HEK293T (cell line): ENCODE measurements at regions not wholly inside any gene's neighbourhood (a gene's known extent, or its start where the extent isn't known, plus 50 kb on each side); places are given as distances from the start of the nearest gene placed in this dataset.

Experiments used
- CTCF ChIA-PET: fragments of 350-600 bp; formaldehyde crosslinking; extraction: SDS; loops from one replicate; lab custom pipeline; 2021; ENCODE audit warnings: antibody characterized with exemption, inconsistent platforms; lab: Yijun Ruan, JAX
- POLR2A ChIA-PET: fragments of 350-600 bp; formaldehyde crosslinking; extraction: SDS; loops from one replicate; lab custom pipeline; 2020; ENCODE audit warnings: antibody characterized with exemption, inconsistent platforms; lab: Yijun Ruan, JAX
- DNase-seq: peaks from one replicate; pipeline ENCODE4 v3.0.0; 2012; ENCODE audit warnings: mixed read lengths; ENCODE audit errors: extremely low spot score
- ARNT ChIP-seq: fragments of 450-650 bp; IDR thresholded peaks from 2 replicates; pipeline ENCODE4 v1.6.1; 2017; ENCODE audit warnings: mild to moderate bottlenecking
- BHLHE40 ChIP-seq: fragments of 450-650 bp; IDR thresholded peaks from 2 replicates; pipeline ENCODE4 v1.6.1; 2016; ENCODE audit warnings: mild to moderate bottlenecking, moderate library complexity, borderline replicate concordance
- CTBP1 ChIP-seq: fragments of 450-650 bp; IDR thresholded peaks from 2 replicates; pipeline ENCODE4 v1.6.1; 2016; ENCODE audit warnings: borderline replicate concordance
- ELF4 ChIP-seq: fragments of 450-650 bp; IDR thresholded peaks from 2 replicates; pipeline ENCODE4 v1.6.1; 2017; ENCODE audit warnings: antibody characterized with exemption
- FOXA1 ChIP-seq: fragments of 450-650 bp; IDR thresholded peaks from 2 replicates; pipeline ENCODE4 v1.6.1; 2016; ENCODE audit warnings: mild to moderate bottlenecking
- FOXK2 ChIP-seq: fragments of 450-650 bp; IDR thresholded peaks from 2 replicates; pipeline ENCODE4 v1.6.1; 2016; ENCODE audit warnings: mild to moderate bottlenecking
- FOXM1 ChIP-seq: fragments of 450-650 bp; IDR thresholded peaks from 2 replicates; pipeline ENCODE4 v1.6.1; 2017; ENCODE audit warnings: mild to moderate bottlenecking, borderline replicate concordance
- HDGF ChIP-seq: fragments of 450-650 bp; IDR thresholded peaks from 2 replicates; pipeline ENCODE4 v1.6.1; 2017; ENCODE audit warnings: antibody characterized with exemption, borderline replicate concordance
- L3MBTL2 ChIP-seq: fragments of 450-650 bp; conservative IDR thresholded peaks from 2 replicates; pipeline ENCODE4 v1.6.1; 2016; ENCODE audit warnings: mild to moderate bottlenecking
- LEF1 ChIP-seq: fragments of 450-650 bp; IDR thresholded peaks from 2 replicates; pipeline ENCODE4 v1.6.1; 2017; ENCODE audit warnings: mild to moderate bottlenecking, borderline replicate concordance
- NFRKB ChIP-seq: fragments of 450-650 bp; IDR thresholded peaks from 2 replicates; pipeline ENCODE4 v1.6.1; 2016; ENCODE audit warnings: mild to moderate bottlenecking, moderate library complexity
- SP1 ChIP-seq: fragments of 450-650 bp; IDR thresholded peaks from 2 replicates; pipeline ENCODE4 v1.6.1; 2017
- SUZ12 ChIP-seq: fragments of 450-650 bp; IDR thresholded peaks from 2 replicates; pipeline ENCODE4 v1.6.1; 2016; ENCODE audit warnings: mild to moderate bottlenecking
- TARDBP ChIP-seq: fragments of 450-650 bp; IDR thresholded peaks from 2 replicates; pipeline ENCODE4 v1.6.1; 2016
- ZNF384 ChIP-seq: fragments of 450-650 bp; IDR thresholded peaks from 2 replicates; pipeline ENCODE4 v1.6.1; 2016
- TF ChIP-seq, protein P1 (sequence below): fragments of 450-650 bp; IDR thresholded peaks from 2 replicates; pipeline ENCODE4 v1.6.1; 2016

DNA sequence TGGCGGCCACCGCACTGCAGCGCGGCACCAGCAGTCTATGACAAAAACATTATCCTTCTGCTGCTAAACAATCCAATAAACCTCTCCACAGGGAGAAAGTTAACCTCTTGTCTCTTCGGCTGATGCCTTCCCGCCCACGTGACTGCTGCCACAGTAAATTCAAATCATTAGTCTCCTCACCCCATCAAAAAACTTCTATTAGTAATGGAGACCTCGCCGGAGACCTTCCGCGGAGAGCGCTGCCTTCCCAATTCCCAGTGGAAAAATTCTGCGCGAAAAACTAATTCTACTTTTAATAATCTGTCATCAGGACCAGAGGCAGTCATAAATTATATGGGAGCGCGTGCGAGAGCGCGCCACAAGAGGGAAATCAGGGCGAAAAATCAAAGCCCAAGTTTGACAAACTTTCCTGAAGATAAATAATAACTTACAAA lies 90.0 kb upstream of the PAX2 start:
- ChIA-PET CTCF (no interaction called here), POLR2A (no interaction called here)
- DNase-seq, result no peak
- no peak for TF ChIP-seq SP1
- peak; percentile 62; the same call in 1 of the 2 replicates for TF ChIP-seq L3MBTL2
- no peak for TF ChIP-seq ARNT
- TF ChIP-seq, protein P1, sequence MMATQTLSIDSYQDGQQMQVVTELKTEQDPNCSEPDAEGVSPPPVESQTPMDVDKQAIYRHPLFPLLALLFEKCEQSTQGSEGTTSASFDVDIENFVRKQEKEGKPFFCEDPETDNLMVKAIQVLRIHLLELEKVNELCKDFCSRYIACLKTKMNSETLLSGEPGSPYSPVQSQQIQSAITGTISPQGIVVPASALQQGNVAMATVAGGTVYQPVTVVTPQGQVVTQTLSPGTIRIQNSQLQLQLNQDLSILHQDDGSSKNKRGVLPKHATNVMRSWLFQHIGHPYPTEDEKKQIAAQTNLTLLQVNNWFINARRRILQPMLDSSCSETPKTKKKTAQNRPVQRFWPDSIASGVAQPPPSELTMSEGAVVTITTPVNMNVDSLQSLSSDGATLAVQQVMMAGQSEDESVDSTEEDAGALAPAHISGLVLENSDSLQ, result peak; percentile 88

DNA sequence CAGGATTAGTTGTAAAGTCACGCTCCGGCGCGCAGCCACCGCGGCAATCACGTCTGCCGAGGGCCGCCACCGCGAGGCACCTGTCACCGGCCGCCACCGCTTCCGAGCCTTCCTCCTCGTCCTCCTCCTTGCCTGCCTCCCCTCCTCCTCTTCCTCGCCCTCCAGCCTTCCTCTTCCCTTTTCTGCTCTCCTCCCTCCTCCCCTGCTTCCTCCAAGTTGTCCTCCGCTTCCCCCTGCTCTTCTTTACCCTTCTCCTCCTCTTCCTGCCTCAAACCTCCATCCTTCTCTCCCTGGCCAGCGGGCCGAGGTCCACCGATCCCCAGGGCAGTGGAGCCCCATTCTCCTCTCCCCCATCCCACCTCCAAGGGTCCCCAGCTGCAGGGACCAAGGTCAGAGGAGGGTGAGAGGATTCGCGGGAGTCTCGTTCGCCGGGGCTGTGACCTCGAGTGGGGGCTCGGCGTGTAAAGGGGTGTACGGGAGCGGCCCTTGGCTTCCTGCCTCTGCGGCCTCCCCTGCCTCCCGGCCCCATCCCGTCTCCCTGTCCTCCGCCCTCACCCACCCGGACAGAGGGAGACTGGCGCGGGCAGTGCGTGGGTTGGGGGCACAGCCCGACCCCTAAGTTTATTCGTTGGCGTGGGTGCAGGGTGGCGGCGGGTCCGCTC lies 89.5 kb upstream of the PAX2 start:
- no peak for DNase-seq

DNA sequence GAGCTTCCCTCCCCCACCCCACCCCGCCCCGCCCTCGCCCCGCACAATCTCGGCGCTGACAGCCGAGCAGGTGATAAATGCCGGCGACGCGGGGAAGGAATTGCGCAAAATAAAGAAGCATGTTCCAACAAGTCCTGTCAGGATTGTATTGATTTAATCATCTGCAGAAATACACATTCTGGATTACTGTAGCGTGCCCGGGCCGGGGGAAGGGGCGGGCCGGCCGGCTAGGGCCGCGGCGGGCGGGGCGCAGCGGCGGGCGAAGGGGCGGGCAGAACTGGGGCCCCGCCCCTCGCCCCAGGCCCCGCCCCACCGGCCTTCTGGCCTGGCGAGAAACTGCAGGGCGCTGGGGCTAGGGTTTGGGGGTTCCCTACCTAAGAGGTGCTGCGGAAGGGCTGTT lies 88.9 kb upstream of the PAX2 start:
- peak; percentile 89 for DNase-seq
- no peak for TF ChIP-seq ZNF384
- TF ChIP-seq SP1, result no peak
- TF ChIP-seq, protein P1, result peak; percentile 77
- POLR2A ChIA-PET, result no interaction called here
- CTCF ChIA-PET, result no interaction called here

More for the DNA sequence above, 89.5 kb upstream of the PAX2 start:
- ChIA-PET CTCF (no interaction called here), POLR2A (no interaction called here)
- TF ChIP-seq TARDBP (no peak), L3MBTL2 (0 out of 2 replicates have a peak, but pooled peaks have one; percentile 22), ZNF384 (no peak), LEF1 (no peak), ARNT (no peak), FOXM1 (no peak), ELF4 (no peak), CTBP1 (peak; percentile 63; the same call in 1 of the 2 replicates)
- TF ChIP-seq, protein P1, result peak; percentile 31

DNA sequence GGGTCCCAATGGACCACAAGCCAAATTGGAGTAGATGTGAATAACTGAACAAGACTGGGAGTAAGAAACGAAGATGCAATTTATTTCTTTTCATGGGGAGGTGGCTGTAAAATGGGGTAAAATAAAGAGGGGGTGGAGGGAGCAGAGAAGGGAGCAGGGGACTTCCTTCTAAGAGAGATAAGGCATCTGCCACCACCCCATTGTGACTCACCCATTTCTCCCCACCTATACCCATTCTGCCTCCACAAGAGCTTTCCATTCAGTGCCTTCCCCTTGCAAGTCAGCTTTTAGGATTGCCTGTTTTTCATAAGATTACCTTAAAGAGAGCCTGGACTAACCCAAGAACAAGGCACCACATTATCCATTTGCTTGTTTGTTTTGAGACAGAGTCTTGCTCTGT lies 87.1 kb upstream of the PAX2 start:
- TF ChIP-seq LEF1, result no peak
- no peak for TF ChIP-seq ELF4
- TF ChIP-seq BHLHE40, result no peak
- no peak for TF ChIP-seq CTBP1
- TF ChIP-seq NFRKB, result no peak
- no peak for TF ChIP-seq SUZ12
- TF ChIP-seq FOXA1, result no peak
- TF ChIP-seq ZNF384, result no peak
- TF ChIP-seq, protein P1, result no peak
- no peak for TF ChIP-seq HDGF
- TF ChIP-seq L3MBTL2, result no peak
- no peak for TF ChIP-seq ARNT
- TF ChIP-seq TARDBP, result no peak
- TF ChIP-seq FOXM1, result no peak
- TF ChIP-seq SP1, result no peak
- ChIA-PET CTCF (no interaction called here), POLR2A (no interaction called here)
- DNase-seq, result no peak

DNA sequence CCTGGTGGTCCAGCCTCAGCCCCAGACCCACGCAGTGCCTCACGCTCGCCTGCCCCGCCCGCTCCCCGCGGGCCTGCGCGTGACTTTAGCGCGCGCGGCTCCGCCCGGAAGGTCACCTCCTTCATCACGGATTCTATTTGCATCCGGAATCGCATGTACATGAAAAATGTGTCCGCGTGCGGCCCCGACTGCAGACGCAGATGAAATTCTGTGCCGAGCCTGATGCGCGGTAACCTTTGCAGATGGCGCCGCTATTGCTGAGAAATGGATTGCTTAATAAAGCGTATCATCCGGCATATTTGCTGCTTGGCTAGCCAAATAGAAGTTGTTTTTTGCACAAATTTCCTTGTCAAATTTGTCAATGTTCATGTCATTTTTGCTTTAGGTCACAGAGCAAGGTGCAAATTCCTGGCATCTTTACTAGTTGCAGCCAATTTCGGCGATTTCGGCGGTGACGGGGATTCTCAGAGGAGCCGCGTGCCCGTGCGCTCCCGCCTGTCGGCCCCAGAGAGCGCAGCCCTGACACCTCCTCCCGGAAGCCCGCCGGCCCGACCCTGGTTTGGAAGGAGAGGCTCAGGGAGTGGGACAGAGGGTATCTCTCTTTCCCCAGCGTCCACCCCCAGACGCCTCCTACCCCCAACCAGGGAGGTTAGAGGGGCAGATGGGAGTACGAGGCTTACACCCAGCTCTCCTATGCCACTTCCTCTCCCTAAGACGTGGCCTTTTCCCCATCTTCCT lies 85.9 kb upstream of the PAX2 start:
- POLR2A ChIA-PET, result no interaction called here
- TF ChIP-seq ELF4 (no peak), SP1 (no peak), FOXK2 (no peak), ZNF384 (no peak), BHLHE40 (no peak), FOXM1 (no peak)
- DNase-seq, result no peak

GRCh38 chr10:100660365-100660764 lies 85.0 kb upstream of the PAX2 start:
- CTCF ChIA-PET, result no interaction called here
- no peak for DNase-seq
- POLR2A ChIA-PET, result no interaction called here
- TF ChIP-seq HDGF (no peak), CTBP1 (no peak), L3MBTL2 (no peak), SUZ12 (no peak), SP1 (no peak), FOXA1 (no peak), LEF1 (no peak), BHLHE40 (no peak)

More for the DNA sequence above, 85.9 kb upstream of the PAX2 start:
- CTCF ChIA-PET, result no interaction called here
